Hypothalamus (tissue), 51 donors: ENCODE measurements at regions not wholly inside any gene's neighbourhood (a gene's known extent, or its start where the extent isn't known, plus 50 kb on each side); places are given as distances from the start of the nearest gene placed in this dataset.
A peak's percentile ranks its signal among the peaks of the same experiment; 100 is the strongest.

Source experiments
- DNase-seq, 51 donors: peaks; one replicate each; lab custom pipeline; 2025; lab: John Stamatoyannopoulos, UW

DNA sequence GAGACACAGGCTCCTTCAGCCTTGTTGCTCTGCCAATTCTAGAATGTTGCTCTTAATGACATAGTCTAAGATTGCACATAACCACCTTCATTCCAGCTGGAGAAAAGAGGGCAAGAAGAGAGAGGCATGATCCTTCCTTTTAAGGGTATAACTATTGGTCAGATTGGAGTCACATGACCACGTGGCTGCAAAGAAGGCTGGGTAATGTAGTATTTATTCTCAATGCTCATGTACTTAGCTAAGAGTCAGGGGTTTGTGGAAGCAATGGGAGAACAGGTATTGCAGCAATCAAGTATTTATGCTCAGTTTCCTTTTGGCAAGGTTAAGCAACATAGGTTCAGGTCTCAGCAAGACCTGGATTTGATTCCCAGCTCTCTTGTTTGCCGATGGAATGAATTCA is 298.8 kb upstream of the TBX3 start:
- no peak for DNase-seq

DNA sequence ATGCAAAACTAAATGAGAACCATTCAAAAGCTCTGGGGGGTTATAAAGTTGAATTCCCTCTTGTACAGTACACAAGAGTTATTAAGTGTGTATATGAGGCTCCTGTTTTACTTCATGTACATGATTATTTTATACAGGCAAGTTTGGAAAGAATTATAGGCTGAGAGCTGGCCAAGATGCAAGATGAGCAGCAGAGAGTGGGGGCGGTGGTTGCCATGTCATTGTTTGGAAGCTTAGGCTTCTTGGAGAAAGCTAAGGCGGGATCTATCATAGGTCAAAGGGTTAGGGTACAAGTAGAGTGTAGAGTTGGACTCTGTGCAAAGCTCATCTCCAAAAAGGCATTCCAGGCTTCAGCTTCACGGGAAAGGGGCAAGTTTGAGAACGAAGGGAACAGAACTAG is 297.1 kb upstream of the TBX3 start:
- DNase-seq, result no peak

DNA sequence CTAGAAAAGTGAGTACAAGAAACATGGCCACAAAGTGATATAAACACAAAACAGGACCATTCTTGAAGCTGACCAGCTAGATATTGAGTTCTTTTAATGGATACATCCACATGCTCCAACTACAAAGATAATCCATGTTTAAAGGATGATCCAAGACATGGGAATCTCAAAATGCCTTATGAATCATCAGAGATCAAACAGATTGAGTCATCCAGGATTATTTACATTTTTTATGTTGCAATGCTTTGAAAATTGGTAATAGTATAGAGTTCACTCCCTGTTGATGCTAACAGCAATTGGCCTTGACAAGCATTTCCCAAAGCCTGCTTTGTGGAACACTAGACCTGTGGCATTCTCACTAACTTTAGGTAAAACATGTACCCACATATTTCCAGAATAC is 293.0 kb upstream of the TBX3 start:
- DNase-seq, result no peak

DNA sequence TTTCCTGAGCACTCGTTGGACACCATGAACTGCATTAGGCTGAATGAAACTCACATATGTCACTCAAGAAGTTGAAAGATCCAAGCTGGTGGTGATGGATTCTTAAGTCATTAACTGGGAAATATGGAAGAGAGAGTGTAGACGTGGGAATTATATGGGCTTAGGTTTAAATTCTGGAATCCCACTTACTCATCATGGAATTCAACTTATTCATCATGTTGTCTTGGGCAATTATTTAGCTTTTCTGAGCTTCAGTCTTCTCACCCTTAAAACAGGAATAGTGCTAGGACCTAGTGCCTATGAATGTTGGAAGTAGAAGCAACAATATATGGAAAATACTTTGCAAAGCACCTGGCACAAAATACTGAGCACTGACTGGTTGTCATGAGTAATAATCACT is 292.4 kb upstream of the TBX3 start:
- DNase-seq, result no peak

DNA sequence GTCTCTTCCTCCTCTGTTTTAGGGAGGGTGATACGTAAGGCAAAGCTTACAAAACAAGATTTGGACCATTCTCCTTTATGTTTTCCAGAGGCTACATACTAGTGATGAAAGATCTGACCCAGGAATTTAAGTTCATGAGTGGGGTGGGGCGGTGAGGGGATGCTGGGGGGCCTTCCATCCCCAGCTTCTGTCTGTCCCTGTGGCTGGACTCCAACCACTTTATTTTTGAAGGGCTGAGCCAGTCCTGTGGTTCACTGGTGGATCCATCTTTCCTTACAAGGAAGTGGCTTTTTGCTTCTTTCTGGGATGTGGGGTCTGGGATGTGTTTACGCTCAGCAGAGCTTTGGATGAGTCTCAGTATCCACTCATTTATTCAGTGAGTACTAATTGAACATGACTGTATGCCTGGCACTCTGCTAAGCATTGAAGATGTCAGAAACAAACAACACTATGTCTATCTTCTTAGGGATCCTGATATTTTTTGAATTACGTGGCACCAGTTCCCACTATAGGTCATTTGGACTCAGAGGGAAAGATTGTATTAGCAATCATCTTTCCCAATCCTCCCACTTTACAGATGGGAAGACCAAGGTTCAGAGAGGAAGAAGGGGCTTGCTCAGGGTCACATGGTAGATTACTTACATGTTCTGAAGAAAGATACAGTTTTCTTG is 291.8 kb upstream of the TBX3 start:
- DNase-seq, result no peak

DNA sequence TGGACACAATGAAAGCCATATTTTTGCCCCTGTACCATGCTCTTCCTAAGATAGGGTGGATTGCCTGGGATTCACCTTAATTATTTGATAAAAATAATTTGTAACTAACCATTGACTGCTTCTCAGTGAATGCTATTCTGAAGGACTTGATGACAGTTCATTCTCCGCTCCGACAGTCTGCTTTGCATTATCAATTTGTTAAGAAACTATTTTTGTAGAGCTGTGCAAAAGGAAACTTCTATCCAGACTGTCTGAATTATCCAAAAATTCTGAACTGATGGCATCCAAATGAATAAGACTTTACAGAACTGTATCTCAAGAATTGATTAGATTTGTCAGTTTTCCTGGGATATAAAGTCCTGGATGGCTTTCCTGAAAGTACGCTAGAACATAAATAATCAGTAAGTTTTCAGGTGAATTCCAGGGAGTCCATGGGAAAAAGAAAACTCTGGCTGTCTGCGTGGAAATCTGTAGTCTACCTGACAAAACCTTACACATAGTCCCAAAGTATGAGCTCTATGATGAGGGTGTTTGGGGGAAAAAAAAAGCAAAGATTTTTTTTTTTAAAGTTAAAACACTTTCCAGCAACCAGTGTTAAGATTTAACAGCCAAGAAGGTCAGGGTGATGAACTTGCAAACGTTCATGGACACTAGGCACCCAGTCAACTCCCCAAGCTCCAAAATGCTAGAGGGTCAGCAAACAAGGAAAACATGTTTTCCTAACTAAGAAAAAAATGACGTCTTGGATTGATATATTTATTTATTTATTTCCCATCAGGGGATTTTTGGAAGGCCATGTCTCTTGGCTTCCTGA is 291.1 kb upstream of the TBX3 start:
- DNase-seq, result no peak

DNA sequence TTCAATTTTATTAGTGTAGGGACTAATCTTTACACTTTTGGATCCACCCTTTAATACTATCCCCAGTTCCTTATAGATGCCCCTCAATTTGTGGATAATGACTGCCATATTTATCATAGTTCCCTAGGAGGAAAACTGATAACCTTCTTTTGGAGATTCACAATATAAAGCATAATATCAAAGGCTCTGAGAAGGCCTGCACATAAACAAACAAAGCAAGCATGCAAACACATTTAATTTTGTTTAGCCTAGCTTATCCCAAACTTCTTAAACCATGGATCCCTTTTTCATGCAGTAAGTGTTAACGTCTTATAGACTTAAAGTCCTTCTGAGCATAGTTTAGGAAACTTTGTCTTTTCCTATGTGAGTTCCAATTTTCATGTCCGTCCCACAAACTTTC is 290.4 kb upstream of the TBX3 start:
- DNase-seq, result no peak

DNA sequence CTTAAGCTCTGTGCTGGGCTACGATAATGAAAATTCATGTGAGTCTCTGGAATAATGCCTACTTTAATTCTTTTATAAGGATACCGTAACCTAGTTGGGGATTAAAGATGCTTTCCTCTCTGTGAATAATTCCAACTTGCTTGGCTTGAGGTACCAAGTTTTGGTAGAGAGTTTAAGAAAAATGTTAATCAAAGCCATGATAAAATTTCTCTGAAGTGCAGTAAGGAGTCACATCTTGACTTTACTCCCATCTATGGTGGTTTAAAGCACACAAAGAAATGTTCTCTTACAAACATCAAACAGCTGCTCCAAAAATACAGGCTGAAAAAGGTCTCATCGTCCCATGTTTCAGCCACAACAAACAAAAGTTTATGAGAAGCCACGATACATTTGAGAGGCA is 284.8 kb upstream of the TBX3 start:
- no peak for DNase-seq

DNA sequence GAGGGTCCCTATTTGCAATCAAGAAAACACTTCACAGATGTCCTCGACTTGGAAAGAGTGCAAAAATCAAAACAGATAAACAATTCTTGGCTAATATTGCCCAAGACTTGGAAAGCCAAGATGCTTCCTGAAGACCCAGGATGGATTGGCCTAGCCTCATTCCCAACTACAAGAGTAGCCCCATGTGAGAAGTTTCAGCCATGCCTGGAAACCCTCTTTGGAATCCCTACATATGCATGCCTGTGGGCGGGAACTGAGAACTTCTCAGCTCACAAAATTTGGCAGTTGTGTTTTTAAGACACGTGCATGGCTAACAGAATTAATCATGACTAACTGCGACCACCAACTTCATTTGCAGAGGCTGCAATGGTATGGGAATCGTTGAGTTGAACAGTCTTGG is 283.2 kb upstream of the TBX3 start:
- DNase-seq, result no peak

DNA sequence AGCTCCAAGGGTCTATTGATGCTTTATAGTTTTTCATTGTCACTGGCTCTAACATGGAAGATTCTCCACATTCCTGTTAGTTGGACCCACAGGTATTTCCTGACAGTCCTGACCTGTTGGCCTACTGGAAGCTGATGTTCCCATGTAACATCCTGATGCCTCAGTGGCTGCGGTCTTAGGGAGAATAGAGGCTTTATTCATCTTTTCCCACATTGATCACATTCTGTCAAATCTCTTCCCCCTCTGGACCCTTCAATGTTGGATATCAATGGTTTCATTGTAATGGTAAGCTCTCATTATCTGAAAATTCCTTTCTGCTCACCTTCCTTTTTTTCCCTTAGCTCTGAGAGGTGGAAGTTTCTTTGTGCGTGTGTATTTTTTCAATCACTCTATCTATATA is 280.9 kb upstream of the TBX3 start:
- no peak for DNase-seq

DNA sequence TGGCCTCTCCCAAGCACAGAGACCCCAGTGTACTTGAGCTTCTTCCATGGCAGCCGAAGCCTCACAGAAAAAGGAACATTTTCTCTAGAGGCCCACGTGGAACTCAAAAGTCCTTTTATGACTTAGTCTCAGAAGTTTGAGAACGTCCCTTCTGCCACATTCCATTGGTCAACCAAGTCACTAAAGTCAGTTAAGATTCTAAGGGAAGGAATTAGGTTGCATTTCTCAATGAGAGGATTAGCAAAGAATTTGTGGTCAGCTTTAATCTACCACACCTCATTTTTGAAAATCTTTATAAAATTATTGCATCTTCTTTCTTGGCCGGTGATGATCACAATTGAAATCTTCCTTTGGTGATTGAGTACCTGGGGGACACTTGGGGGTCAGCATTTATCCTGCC is 279.9 kb upstream of the TBX3 start:
- no peak for DNase-seq

DNA sequence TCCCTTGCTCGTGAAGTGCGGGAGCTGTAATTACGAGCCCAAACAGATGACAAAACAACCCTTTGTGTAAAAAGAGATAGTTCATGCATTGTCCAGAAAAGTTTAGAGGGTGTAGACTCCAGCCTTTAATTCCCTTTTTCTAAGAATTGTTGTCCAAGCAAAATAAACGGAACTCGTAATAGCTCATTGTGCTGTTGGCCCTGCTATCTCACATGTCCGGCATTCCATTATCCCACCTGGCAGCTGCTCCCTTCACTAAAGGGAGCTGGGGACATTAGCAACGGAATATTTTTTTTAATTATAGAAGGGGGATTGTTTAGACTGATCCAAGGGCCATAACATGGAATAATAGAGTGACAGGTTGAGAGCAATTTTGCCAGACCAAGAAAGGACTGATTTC is 277.5 kb upstream of the TBX3 start:
- DNase-seq, result no peak

DNA sequence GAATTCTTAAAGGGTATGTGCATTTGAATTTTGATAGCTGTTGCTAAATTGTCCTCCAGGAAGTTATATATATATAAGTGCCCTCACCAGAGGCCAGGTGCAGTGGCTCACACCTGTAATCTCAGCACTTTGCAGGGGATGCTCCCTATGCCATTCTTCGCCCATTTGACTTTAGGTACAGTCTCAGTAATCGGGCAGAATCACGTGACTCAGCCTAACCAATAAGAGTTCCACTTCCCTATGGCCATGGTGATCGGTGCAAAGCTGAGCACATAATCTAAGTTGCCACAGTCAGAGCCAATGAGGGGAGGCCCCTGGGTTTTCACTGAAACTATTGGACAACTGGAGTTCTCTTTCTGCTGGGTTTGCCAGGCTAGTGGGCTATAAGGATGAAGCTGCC is 274.6 kb upstream of the TBX3 start:
- no peak for DNase-seq

DNA sequence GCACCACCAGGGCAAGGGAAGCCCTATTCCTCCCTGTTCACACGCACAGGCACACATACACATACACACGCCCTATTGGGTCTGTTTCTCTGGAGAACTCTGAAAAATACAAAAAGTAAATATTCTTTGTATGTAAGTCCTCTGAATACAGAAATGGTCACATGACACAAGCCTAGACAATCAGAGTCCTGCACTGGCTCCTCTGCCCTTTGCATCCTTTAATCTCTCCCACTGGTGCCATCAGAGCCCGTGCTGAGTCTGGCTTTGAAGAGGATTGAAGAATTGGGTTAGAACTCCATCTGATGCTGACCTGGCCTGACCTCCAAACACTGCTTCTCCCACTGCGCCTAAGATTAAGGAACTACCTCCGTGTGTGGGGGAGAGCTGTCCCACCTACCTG is 273.2 kb upstream of the TBX3 start:
- DNase-seq, result no peak

DNA sequence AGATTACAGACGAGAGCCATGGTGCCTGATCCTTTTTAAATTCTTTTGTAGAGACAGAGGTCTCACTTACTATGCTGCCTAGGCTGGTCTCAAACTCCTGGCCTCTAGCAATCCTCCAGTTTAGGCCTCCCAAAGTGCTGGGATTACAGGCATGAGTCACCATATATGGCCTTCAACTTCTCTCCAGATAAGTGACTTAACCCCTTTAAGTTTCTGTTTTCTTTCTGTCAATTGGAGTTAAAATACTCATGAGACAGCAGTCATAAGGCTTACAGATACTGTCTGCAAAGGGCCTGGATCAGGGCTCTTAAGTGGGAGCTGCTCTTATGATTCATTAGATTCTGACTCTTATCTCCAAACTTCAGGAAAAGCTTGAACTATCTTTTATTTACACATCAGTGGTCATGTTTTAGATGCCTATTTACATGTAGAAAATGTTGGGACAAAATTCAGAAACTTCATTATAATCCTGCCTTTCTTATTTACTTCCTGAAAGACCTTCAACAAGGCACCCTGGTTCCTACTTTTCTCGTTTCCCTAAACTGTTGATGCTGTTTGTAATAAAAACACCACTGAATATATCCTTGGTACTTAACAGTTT is 271.5 kb upstream of the TBX3 start:
- DNase-seq, result no peak

DNA sequence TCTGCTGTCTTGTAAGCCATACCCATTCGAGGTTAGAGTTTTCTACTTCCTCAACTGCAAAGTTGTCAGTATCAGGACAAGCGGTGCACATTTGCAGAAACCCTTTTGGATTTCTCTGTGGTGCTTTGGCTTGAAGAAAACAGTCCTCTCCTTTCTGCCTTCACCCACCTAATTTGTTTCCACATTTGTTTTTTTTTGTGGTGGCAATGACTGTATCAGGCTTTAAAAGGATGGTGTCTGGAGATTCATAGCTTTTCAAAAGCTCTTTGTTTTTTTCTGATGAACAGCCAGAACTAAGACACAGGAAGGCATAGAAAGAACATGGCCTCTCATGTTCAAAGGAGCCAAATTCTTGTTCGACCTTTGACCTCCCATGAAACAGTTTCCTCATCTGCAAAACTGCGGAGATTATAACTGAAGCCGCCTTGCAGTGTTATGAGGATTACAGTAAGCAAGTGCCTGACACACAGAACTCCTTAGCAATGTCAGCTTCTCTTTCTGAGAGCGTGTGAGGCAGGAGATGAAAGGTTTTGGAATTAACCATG is 270.6 kb upstream of the TBX3 start:
- DNase-seq, result no peak

DNA sequence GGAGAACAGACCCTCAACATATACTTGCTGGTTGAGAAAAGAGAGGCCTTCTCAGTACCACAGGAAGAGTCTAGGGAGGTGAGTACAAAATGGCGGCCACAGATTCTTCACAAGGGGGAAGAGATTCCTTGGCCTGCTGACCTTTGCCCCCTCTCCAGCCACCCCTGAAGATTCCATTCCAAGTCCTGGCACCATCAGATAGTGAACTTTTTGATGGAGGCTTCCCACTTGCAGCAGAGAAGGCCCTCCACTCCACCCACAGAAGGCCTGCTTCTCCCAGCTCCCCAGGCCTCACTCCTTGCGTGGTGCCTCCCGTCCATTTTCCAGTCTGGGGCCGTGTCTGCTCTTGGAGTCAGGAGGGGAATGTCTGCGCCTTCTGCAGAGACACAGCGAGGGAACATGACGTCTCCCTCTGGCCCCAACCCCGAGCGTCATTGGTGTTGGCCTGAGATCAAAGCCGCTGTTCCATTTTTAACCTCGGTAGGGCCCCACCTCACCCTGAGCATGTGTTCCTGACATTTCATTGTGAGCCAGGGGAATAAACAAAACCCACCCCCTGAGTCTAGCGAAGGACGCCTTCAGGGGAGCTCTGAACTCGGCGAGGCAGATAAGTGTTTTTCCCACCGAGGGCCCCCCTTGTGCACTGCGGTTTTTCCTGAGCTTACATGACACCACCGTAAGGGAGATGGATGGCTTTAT is 268.7 kb upstream of the TBX3 start:
- peak in 1 of 51 donors; percentile 0 for DNase-seq

DNA sequence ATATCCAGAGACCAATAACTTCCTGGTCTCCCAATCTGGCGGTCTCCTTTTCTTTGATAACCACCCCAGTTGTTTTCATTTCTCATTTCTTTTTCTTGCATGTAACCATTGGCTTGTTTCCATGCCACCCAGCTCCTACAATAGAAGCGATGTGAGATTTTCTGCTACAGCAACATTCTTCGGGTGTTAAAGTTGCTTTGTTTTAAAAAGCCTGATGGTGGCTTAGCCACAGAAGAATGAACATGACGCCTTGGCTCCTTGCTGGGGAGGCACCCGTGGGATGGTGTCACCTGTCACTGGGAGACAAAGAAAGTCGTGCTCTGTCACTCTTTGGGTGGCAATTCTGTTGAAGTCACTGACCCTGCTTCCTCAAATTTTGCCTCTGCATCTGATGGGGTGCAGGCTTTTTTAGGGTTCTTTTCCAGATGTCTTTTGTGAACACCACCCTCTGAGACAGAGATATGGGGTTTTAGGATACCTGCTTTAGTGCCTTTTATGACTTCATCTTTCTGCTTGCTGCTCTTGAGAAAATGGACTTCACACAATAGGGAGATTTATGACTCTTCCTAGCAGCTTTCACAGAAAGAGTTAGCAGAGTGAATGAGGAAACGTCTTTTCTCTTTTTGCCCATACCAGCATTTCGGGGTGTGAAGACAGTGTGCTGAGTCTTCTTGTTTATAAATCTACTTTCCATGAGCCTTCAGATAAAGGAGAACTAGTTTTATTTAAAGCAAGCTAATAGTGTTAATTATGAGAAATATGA is 265.3 kb upstream of the TBX3 start:
- DNase-seq, result no peak

DNA sequence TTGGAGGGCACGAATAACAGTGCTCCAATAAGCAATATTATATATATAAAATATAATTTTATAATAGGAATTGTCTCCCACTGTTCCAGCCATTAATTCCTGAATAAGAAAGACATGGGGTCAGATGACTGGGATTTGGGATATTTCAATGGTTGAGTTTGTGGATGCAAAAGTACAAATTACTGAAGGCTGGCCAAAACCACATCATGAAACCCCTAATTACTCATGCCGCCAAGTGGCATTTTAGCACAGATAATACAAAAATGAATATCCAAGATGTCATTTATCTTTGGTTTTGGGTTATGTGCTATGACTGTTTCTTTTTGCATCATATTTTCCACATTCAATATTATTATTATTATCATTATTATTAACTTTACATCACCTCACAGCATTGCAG is 261.4 kb upstream of the TBX3 start:
- DNase-seq, result no peak

DNA sequence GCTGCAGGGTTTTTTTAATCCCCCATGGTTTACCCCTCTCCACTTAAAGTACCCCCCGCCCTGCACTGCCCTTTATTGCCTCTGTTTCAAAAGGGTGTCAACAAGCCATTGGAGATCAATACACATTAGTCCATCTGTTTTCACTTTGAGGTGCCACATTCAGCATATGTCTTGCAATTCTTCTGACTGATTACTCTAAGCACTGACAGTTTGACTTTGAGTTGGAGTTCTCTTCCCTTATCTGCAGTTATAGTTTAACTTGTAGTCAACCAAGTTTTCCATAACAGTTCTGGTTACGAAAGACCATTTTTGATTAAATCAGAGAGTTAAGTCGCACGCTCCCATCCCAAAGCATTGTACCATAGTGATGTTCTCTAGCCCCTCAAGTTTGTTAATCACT is 260.8 kb upstream of the TBX3 start:
- no peak for DNase-seq

DNA sequence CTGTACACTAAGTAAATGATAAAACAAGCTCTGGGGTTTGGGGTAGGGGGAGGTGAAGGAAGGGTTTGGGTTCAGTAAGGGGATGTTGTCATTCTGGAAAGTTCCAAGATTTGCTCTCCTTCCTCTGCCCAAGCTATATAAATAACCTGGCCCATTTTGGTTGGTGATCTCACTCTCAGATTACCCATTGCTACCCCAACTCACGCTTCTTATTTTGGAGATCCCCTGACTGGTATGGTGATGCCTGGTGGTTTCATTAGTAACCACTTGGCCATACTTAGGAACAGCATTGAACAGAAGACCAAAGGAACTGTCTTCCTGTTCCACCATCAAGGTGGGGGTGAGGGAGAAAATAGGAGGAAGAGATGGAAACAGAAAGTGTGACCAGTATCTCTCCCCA is 259.6 kb upstream of the TBX3 start:
- no peak for DNase-seq
